NCI-H2227 (cell line): ENCODE measurements at regions not wholly inside any gene's neighbourhood (a gene's known extent, or its start where the extent isn't known, plus 50 kb on each side); places are given as distances from the start of the nearest gene placed in this dataset.

Source experiments
- DNase-seq: peaks from one replicate; lab custom pipeline; 2025; ENCODE audit not compliant: unreplicated experiment; lab: John Stamatoyannopoulos, UW

DNA sequence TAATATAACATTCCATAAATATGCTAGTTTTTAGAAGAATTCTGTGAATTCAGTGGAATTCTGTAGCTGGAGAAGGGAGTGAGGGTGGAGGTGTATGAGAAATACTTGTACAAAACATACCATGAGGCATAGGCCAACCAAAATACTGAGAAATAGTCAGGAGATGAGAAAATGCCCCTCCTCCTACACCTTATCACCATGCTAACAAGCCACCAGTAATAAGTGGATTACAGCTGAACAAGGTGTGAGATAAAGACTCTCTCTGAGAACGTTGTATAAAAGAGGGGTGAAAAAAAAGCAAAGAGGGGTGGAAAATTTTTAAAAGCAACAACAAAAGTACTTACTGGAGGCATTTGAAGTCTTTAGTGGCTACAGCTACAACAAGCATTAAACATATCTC, 90.4 kb upstream of the IGFBP3 start:
- DNase-seq: no peak

DNA sequence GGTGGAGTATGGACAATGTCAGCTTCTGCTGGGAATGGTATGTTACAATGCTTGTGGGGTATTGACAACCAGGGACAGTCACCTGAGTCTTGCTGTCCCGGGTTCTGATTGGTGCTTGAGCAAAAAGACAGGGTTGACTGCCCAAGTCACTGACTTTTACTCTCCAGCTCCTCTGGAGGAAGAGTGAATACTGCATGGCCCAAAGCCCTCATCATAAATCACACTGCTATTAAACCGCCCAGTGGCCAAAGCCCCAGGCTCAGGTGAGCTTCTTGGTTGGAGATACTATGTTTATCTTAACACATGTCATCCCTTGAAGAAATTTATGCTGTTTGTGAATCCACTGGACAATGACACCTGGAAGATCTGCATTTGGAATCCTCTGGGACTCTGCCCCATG, 90.0 kb upstream of the IGFBP3 start:
- no peak for DNase-seq

DNA sequence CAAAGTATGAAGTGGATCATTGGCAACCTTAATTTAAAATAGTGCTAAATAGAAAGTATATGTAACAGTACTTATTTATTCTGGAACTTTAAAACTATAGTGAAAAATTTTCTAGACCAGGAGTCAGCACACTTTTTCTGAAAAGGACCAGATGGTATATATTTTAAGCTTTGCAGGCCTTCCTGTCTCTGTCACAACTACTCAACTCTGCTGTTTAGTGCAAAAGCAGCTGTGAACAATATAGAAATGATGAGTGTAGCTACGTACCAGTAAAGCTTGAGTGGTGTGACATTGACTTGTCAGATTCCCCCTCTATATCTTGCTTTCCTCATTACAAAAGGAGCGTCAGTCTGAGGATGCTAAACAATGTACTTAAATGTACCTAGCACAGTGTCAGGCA, 88.1 kb upstream of the IGFBP3 start:
- DNase-seq: no peak

DNA sequence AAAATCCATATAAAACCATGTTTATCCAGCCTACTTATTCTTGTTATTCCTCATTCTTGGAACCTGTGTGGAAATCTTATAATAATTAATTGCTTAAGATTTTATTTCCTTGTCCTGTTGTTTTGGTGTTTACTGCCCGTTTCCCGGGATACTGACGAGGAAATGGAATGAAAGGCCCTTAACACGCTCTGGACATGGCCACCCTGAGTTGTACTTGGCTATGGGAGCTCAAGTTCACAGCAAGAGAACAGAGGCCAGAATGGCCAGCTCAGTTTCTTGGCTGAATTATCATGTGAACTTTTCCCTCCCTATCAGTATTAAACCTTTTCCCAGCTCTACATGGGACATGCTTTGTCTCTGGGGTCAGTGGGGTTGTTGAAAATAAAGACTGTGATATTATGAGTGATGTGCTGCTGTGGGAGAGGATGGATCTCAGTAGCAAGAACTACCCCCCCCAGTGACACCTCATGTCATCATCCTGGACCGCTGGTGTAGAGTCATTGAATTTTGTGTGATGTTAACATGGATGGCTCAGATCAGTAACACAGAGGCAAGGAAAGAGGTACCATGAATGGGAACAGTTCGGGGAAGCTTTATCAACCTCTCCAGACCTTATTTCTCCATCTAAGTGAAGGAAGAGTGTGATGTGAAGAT, 87.0 kb upstream of the IGFBP3 start:
- no peak for DNase-seq

DNA sequence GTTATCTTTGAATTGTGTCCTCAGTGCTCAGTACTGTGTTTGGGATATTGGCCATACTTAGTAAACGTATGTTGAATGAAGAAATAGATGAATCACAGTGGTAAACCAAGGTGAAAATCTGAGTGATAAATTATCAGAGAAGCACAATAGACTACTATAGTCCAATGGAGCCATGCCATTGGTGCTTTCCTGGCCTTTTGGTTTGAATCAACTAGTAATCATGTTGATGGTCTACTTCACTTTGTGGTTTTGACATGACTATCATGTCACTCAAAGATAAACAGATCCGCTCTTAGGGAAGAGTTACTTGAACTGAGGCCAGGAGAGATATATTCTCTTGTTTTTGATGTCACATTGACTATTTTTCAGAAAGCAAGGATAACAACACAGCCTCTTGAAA, 86.1 kb upstream of the IGFBP3 start:
- DNase-seq: no peak

DNA sequence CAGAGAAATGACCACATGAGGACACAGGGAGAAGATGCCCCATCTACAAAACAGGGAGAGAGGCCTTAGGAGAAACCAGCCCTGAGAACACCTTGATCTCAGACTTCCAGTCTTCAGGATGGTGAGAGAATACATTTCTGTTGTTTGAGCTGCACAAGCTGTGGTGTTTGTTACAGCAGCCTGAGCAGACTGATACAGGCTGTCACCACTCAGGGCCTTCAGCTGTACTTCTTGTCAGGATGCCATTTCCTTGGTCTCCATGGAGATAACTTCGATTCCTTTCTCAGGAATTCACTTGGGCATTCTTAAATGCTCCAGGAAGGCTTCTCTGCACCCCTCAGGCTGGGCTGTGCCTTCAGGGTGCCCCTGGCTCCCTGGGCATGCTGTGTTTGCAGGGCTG, 85.7 kb upstream of the IGFBP3 start:
- no peak for DNase-seq

DNA sequence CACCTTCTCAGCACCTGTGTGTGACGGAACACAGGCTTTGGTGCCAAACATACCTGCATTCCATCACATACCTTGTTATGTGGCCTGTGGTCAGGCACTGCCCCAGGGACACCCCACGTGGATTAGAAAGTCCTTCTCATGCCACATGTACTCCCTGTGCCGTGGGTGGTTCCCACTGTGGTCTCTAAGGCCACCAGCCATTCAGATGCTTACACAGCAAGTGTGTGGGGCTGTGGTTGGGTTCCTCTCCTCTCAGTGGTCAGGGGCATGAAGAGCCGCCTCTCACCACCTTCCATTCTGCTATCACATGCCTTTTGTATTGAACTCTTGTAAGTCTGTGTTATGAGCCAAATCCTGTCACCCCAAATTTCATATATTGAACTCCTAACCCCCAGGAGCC, 85.1 kb upstream of the IGFBP3 start:
- DNase-seq: no peak

DNA sequence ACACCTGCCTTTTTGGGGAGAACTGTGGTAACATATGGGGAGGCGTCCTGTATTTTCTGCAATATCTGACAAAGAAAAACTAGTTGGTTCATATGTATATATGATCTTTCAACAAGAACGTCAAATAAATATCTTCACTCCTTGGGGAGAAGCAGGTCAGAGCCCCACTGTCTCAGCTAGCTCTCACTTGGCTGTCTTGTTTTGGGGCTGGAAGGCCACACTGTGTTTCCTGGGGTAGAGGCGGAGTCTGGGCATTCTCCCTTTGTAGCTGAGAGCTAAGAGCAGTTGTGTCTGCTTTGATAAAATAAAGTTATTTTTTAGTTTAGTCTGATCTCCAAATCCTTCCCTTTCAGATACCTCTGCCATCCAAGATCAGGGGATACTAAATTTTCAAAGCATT, 83.9 kb upstream of the IGFBP3 start:
- no peak for DNase-seq

DNA sequence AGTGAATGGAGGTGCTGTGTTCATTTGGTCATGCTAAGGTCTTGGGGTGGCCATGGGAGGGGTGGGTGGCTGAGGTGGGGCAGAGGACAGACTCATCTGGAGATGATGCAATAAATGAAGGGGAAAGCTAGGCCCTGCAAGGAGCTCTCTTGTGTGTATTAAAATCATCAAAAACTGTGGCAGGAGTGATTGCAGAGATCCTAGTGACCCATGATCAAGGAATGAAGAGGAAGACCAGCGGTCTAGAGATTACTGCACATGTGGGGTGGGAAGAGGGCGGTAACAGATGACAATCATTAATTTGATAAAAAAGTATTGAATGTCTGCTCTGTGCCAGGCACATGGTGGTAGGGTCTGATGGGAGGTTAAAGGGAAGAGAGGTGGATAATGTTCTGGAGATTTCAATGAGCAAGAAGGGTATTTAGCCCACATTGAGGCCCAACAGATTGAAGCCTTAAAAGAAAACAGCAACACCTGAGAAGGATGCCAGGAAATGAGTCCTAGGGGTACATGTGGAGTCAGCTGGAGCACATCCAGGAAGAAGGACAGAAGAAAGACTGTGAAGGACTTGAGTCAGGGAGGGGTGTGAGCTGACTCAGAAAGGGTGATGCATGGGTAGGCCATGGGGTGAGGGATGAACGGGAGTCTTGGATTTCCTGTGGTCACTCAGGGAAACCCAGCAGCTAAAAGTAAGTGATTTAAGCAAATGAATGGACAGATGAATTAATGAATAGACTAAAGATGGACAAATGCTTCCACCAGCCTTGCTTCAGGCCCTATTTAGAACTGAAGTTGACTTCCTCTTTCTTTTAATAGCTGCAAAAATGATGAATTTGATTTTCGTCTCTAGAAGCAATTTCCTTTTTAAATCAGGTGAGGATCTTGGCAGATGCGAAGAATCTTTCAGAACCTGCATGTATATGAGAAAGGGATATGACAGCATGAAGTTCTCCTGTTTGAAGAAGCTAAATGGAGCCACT, 83.1 kb upstream of the IGFBP3 start:
- no peak for DNase-seq

DNA sequence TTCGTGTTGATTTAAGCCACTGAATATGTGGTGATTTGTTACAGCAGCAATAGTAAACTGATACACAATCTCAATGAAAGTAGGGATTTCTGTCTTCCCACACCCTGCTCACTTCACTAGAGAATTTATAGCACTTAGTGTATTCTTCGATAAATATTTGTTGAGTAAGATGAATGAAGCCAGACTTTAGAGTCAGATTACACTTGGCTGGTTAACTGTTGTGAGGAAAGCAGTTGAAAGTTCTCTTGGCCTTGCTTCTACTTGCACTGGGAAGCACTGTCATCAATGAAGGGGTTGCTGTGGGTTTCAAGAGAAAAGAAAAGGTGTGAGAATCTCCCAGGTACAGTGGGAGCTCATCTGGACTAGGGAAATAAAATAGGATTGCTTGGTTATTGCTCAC, 82.1 kb upstream of the IGFBP3 start:
- no peak for DNase-seq

DNA sequence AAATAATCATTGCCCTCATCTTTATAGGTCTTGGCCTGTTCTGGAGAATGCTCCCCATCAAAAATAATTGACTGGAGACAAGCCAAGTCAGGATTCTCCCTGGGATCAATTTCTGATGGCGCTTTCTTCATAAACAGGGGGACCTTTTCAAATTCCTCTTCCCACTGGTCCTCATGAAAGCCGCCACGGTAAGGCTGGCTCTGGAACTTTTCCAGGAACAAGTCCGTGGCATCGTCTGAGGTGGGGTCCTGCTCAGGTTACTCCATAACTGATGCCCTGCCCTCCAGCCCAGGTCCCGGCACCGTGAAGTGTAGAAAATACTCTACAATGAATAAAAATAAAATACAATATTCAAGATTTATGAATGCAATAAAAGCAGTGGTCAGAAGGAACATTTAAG, 79.4 kb upstream of the IGFBP3 start:
- no peak for DNase-seq

DNA sequence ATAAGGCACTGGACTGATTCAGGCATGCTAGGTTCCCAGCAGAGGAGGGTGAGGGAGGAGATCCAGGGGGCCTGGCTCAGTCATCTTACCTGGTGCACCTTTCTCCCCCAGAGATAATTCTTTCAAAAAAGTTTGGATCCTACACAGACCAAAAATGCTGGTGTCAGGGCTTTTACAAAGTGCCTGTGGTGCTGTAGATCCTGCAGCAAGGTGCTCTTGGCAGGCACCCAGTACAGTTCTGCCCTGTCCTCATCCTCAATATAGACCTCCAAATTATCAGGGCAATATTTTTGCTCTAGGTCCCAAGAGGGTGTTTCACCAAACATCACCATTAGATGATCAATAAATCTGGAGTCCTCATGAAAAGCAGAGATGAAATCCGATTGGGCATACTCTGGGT, 78.5 kb upstream of the IGFBP3 start:
- DNase-seq: no peak

DNA sequence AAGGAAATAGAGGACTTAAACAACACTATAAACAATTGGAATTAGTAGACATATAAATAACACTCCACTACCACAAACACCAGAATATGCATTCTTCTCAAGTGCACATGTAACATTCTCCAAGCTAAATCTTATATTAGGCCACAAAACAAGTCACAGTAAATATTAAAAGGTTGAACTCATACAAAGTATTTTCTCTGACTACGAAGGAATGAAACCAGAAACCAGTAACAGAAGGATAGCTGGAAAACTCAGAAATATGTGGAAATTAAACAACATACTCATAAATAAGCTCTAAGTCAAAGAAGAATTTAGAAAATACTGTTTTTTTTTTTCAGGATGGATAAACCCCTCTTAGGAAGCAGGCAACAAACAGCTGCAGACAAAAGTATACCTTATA, 77.4 kb upstream of the IGFBP3 start:
- no peak for DNase-seq

DNA sequence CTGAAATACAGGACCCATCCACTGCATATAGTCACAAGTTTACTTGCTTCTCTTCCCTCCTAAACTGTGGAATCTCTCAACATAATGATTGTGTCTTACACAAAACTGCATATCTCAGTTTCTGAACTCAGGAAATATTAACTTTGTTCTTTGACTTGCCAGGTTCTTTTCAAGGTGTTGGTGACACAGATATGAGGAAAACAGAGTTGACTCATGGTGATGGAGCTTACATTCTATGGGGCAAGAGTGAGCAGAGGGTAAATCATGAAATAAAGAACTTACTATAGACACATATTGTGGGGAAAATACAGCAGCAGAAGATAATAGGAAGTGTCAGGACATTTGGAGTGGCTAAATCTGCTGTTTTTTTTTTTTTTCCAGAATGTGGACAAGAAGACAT, 72.5 kb upstream of the IGFBP3 start:
- no peak for DNase-seq

DNA sequence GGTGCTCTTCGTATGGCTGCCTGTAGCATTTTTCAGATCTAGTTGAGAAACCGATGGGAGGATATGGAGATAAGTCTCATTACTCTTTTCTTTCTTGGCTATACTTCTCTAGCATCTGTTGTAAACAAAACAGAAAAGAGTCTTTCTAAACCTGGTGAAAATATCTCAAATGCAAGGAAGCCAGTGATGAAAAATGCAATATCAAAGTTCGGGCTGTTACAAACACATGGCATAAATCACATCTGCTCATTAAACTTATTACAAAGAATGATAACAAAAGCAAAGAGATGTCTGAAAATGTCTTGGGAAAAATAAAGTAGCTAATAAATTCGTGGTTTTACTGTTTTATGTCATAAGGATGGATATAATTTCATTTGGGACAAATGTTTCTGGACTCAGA, 71.8 kb upstream of the IGFBP3 start:
- no peak for DNase-seq

DNA sequence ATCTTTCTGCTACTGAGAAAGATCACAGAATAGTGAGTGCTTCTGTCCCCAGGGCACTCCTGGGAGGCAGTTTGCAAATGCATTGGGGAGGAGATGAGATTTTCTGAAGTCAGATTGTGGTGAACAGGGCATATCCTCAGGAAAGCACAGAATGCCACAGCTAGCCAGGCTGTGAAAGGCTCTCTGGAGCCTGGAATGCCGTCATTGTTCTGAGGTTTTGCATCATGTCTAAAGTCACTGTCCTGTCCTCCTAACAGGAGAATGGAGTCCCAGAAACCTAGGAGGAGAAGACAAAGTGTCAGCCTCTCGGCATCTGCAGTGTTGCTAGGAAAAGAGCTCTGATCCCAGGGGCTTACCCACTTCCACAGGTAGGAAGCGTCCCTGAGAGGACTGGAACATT, 69.2 kb upstream of the IGFBP3 start:
- DNase-seq: no peak

DNA sequence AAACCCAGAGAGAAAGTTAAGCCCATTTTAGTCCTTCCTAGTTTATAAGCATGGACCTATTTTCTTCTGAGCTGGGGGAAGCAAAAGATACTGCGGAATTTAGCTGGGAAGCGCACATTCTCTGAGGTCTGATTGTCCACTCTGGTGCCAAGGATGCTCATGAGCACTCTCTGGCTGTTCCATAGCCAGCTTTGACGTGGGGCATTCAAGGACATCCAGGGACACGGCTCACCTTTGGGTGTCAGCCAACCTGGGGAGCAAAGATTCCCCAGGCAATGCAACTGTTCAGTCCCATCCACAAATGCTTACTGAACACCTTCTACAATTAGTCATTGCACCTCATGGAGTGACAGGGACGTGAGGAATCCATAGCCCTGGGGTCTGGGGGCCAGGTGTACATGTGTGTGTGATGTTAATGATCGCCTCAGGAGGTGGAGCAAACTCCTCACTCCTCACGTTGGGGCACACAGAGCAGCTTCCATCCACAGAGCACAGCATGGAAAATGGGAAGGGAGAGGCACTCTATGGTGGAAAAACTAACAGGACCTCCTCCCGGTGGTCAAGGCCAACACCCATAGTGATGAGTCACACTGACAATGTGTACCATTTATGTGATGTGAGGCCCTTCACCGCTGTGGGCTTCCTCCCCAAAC, 67.5 kb upstream of the IGFBP3 start:
- DNase-seq: no peak

DNA sequence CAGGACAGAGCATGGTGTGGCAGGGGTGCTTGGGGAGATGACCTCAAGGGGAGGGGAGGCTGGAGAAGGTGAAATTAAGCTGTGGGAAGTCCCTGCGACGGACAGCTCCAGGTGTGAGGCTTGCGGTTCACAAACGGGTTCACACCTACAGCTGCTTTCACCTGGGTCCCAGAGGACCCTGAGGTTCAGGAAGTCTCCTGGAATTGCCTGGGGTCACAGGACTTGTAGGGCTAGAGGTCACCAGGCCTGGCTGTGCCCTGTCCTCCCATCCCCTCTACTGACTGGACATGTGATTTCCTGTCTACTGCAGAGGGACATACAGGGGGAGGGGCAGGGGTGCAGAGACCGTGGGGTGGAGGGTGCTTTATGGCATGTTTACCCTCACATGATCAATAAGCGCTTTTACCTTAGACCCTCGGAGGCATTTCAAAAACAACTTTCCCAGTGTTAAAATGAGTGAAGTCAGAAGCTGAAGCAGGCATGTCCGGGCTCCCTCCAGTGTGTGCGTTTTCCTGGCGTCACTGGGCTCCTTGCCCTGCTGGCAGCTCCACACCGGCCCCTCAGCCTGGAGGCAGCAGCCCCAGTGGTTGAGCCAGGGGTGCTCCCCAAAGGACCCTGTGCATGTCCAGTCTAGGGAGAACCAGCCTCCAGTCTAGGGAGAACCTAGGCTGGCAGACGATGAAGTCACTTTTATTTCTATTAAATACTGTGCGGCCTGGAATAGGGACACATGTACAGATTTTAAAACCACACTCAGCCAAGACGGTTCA, 66.6 kb upstream of the IGFBP3 start:
- no peak for DNase-seq

DNA sequence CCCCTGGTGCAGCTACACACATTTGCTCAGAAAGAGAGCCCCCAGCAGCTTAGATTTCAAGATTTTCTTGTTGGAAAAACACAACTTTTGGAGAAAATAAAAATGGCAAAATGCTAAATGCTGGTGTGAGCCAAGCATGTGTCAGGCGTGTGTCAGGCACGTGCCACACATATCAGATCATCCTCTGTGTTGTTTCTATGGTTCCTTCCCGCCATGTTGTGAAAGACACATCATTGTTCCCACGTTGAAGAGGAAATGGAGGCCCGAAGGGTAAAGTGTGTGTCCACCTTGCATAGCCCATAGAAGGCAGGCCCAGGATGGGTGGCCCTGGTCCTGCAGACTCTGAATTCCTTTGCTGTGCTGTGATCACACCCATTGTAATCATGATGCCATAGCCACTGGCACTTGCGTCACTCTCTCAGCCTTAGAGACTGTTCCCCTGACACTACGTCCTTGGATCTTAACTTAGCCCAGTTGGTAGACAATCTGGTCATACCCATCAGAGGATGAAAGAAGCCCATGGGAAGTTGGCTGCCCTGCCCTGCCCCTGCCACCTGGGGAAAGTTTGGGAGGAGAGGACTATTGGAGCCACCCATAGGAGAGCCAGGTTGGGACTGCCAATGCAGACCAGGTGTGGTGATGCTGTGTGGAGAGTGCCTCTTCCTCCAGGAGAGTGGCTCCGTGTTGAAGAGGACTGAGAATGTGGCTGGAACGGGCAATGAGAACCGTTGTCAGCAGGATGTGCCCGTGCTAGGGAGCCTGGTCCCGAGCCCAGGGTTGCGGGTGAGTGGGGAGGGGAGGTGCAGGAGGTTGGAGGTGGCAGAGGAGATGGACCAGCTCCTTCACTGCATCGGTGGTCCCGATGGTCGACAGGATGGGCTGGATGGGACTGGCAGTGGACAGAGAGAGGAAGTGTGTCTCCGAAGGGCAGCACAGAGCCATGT, 65.6 kb upstream of the IGFBP3 start:
- no peak for DNase-seq

DNA sequence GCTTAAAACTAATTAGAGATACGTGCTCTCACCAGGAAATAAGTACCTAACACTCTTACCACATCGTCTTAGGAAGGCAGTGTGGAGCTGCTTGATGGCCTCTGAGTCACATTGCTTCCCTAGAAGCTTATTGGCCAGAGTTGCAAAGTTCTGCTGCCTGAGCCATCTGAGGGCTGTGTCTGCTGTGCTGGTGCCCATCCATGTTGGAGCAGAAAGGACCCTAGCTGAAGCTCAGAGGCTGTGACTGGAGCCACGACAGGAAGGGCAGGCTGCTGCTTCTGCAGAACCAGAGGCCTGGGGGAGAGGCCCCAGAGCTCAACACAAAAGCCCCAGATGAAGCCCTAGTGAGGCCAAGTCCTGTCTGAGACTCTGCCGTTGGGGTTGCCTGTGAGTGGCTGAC, 64.8 kb upstream of the IGFBP3 start:
- DNase-seq: no peak
